ENCODE measurements at regions not wholly inside any gene's neighbourhood (a gene's known extent, or its start where the extent isn't known, plus 50 kb on each side); places are given as distances from the start of the nearest gene placed in this dataset.

DNA sequence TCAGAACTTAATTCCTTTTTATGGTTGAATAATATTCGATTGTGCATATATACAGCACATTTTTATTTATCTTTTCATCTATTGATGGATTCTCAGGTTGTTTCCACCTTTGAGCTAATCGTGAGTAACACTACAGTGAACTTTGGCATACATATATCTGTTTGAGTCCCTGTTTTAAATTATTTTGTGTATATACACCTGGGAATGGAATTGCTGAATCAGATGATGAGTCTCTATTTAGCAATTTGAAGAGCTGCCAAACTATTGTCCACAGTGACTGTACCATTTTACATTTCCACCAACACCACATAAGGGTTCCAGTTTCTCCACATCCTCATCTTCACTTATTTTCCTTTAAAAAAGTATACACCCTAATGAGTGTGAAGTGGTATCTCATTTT is 166.2 kb upstream of the FGF13 start:
- TF ChIP-seq, protein P1, sequence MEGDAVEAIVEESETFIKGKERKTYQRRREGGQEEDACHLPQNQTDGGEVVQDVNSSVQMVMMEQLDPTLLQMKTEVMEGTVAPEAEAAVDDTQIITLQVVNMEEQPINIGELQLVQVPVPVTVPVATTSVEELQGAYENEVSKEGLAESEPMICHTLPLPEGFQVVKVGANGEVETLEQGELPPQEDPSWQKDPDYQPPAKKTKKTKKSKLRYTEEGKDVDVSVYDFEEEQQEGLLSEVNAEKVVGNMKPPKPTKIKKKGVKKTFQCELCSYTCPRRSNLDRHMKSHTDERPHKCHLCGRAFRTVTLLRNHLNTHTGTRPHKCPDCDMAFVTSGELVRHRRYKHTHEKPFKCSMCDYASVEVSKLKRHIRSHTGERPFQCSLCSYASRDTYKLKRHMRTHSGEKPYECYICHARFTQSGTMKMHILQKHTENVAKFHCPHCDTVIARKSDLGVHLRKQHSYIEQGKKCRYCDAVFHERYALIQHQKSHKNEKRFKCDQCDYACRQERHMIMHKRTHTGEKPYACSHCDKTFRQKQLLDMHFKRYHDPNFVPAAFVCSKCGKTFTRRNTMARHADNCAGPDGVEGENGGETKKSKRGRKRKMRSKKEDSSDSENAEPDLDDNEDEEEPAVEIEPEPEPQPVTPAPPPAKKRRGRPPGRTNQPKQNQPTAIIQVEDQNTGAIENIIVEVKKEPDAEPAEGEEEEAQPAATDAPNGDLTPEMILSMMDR (conservative IDR thresholded peaks at IDR 0.05; ENCODE audit: low read depth in 2 of 2): no peak
- TF ChIP-seq JUNB (IDR thresholded peaks at IDR 0.05; ENCODE audit: unreplicated experiment) (no peak), POLR2AphosphoS5 (IDR thresholded peaks at IDR 0.05; ENCODE audit: low read depth) (no peak), STAT1 (IDR thresholded peaks at IDR 0.05; ENCODE audit: unreplicated experiment) (no peak), EZH2phosphoT487 (IDR thresholded peaks at IDR 0.05; ENCODE audit: unreplicated experiment) (no peak), EZH2 (IDR thresholded peaks at IDR 0.05; ENCODE audit: low read depth, unreplicated experiment) (no peak), NANOG (IDR thresholded peaks at IDR 0.05; ENCODE audit: borderline replicate concordance) (no peak), ZNF114 (CRISPR knock-in tag; IDR thresholded peaks at IDR 0.05) (no peak)
- TF ChIP-seq, protein P2, sequence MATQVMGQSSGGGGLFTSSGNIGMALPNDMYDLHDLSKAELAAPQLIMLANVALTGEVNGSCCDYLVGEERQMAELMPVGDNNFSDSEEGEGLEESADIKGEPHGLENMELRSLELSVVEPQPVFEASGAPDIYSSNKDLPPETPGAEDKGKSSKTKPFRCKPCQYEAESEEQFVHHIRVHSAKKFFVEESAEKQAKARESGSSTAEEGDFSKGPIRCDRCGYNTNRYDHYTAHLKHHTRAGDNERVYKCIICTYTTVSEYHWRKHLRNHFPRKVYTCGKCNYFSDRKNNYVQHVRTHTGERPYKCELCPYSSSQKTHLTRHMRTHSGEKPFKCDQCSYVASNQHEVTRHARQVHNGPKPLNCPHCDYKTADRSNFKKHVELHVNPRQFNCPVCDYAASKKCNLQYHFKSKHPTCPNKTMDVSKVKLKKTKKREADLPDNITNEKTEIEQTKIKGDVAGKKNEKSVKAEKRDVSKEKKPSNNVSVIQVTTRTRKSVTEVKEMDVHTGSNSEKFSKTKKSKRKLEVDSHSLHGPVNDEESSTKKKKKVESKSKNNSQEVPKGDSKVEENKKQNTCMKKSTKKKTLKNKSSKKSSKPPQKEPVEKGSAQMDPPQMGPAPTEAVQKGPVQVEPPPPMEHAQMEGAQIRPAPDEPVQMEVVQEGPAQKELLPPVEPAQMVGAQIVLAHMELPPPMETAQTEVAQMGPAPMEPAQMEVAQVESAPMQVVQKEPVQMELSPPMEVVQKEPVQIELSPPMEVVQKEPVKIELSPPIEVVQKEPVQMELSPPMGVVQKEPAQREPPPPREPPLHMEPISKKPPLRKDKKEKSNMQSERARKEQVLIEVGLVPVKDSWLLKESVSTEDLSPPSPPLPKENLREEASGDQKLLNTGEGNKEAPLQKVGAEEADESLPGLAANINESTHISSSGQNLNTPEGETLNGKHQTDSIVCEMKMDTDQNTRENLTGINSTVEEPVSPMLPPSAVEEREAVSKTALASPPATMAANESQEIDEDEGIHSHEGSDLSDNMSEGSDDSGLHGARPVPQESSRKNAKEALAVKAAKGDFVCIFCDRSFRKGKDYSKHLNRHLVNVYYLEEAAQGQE (IDR thresholded peaks at IDR 0.05; ENCODE audit: unreplicated experiment): no peak
- TF ChIP-seq, protein P3, sequence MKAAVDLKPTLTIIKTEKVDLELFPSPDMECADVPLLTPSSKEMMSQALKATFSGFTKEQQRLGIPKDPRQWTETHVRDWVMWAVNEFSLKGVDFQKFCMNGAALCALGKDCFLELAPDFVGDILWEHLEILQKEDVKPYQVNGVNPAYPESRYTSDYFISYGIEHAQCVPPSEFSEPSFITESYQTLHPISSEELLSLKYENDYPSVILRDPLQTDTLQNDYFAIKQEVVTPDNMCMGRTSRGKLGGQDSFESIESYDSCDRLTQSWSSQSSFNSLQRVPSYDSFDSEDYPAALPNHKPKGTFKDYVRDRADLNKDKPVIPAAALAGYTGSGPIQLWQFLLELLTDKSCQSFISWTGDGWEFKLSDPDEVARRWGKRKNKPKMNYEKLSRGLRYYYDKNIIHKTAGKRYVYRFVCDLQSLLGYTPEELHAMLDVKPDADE (IDR thresholded peaks at IDR 0.05): no peak
